Lung microvascular endothelial cell (primary cell): ENCODE measurements at regions not wholly inside any gene's neighbourhood (a gene's known extent, or its start where the extent isn't known, plus 50 kb on each side); places are given as distances from the start of the nearest gene placed in this dataset.

Experiments used
- DNase-seq, 2 donors: peaks; one replicate each; pipeline versions ENCODE4 v3.0.0 to v3.0.0-alpha.2; 2010; ENCODE audit warnings: low read depth in 2 of 2

DNA sequence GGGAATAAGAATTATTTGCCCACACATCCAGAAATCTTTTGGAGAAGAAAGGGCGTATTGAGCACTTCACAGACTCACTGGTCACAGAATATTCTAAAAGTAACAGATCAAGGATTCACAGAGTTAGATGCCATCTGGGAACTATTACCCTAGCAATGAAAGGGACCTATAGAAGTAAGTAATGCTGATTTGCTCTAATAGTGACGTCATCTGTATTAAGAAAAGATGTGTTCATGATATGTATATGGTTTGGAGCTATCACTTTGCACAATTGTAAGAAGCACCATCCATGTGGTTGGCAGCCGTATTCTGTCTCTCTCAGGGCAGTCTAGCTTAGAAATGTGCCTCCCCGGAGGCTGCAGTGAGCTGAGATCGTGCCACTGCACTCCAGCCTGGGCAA is 52.8 kb upstream of the SV2C start:
- DNase-seq, result no peak

DNA sequence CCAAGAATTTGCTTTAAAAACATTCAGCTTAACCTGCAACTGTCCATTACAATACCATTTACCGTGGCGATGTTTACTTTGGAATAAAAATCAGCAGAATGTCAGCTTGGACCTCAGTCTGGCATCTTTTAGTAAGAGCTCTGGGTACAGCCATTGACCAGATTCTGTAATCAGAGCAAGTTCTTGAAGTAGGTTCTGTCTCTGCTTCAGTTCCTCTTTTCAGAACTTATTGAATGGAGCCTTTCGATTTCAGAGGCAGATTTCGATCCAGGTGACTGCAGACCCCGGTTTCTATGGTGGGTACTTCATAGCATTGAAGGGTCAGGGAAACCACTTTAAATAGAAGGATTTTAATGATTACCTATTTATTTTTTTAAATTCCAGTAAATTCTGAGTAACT is 53.4 kb upstream of the SV2C start:
- DNase-seq, result no peak

DNA sequence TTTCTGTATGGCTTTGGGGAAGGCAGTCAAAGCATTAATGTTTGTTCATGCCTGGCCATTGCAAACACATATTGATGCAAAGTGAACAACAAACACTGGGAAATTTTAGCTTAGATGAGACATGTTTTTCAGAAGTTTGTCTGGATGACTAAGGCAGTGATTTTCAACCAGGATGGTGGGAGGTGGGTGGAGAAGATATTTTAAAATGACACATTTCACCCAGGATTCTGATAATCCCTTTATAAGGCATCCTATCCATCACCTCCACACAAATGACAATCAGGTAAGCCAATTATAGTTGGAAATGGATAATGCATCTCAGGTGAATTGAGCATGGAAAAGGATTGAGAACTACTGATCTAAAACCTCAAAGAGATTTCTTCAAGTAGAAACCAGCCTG is 57.4 kb upstream of the SV2C start:
- no peak for DNase-seq

DNA sequence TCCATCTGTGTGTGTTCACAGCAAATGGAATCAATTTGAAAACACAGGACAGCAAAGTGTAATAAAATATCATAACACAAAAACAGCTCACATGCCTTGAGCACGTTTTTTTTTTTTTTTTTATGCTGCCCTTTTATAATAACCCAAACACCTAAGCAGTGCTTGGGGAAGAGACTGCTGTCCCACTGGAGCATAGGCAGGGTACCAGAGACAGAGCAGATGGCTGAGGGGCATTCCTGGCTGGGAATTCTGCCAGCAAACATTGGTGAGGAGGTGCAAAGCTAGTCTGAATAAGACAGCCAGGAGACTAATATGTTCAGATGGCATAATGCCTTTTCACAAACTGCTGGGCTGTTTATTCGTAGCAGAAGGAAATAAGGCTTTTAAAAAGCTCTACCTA is 58.1 kb upstream of the SV2C start:
- DNase-seq, result no peak

DNA sequence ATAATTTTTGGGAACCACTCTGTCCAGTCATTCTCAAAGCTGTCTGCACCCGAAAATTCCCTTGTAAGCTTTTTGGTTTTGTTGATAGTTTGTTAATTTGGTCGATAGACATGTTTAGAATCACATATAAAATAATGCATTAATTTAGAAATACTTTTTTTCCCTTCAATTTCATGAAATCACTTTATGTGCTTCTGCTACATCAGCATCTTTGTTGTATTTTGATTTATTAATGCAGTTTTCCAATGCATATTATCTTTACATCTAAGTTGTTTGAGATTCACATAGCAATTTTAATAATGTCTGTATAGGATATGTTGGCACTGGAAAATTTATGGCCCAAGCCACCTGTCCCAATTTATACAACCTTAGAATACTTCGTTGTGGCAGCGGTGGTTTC is 60.6 kb upstream of the SV2C start:
- no peak for DNase-seq

DNA sequence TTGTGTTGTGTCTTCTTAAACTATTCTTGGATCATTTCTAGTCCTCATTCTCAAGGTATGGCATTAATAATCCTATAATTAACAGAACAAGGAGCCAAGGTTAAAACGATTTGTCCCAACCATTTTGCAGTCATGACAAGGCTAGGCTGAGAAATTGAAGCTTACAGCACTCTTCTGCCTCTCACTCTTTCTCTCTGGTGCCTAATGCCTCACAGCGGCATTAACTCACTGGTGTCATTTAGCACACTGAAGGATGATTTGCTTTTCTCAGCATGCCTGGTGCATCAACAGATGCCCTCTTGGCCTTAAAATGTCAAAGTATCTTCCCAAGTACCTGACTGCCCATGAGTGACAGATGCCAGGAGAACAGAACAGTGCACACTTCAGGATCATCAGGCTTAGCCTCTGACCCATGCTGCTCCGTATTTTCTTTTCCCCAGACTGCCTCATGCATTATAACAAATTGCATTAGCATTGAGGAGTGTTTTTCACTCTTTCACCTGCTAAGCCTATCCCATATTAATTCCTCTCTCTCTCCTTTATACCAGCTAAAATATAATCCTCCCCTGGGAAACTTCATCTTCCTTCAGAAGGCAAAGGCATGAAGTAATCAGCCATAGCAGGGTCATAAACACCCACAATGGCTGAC is 61.1 kb upstream of the SV2C start:
- no peak for DNase-seq

DNA sequence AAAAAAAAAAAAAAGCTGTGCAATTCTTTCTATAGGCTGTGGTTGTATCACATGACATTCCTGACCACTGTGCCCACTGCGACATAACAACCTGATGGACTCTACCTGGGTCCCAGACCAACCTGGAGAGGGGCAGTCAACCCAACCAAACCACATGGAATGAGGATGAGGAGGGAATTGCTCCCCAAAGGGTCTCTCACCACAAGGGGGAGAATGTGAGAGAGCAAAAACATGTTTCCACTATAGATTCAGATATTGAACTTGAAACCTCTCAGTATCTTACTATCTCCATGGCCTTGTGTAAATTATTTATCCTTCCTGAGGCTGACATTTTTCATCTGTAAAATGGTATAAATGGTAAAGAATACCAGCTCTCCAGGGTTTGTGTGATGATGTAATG is 66.9 kb upstream of the SV2C start:
- DNase-seq, result no peak

DNA sequence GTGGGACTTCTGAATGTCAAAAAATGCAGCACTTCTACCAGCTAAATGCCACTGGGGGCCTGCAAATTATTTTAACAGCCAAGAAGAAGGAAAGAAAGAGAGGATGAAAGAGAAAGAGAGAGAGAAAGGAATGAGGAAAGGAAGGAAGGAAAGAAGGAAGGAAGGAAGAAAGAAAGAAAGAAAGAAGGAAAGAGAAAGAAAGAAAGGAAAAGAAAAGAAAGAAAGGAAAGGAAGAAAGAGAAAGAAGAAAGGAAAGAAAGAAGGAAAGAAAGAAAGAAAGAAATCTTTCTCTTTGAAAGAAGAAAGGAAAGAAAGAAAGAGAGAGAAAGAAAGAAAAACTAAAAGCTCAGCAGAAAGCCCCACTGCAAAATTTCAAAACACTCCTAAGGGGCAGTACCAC is 69.2 kb upstream of the SV2C start:
- no peak for DNase-seq

DNA sequence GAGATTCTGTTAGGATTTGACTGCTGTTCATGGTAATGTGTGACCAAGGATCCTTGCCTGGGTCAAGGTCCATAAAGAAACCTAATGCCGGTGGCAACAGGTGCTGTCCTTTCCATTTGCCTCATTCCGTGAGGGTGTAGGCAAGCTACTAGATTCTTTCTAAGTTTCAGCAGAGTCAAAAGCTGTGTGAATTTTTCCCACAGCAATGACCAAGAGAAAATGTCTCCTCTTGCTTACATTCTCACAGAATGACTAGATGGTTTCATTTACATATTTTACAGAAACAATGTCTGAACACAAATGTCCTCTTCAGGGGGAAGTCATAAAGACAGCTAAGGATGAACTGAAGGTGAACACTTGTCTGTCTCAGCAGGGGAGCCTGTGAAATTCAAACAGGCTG is 75.3 kb upstream of the SV2C start:
- no peak for DNase-seq

DNA sequence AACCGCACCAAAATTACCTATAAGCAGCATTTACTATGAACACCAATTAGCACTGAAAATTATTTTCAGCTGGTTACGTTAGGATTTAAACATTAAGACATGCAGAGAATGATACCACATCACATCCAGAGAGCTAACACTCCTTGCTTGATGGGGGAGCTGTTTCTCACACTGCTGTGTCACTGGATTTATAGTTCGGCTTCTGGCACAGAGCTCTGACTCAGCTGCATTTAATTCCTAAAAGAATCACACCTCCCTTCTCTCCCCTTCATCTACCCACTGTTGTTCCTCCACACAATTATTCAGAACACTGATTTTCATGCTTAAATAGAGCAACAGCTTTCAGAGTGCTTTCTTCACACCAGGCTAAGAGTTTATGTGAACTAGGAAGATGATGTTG is 82.6 kb upstream of the SV2C start:
- no peak for DNase-seq

DNA sequence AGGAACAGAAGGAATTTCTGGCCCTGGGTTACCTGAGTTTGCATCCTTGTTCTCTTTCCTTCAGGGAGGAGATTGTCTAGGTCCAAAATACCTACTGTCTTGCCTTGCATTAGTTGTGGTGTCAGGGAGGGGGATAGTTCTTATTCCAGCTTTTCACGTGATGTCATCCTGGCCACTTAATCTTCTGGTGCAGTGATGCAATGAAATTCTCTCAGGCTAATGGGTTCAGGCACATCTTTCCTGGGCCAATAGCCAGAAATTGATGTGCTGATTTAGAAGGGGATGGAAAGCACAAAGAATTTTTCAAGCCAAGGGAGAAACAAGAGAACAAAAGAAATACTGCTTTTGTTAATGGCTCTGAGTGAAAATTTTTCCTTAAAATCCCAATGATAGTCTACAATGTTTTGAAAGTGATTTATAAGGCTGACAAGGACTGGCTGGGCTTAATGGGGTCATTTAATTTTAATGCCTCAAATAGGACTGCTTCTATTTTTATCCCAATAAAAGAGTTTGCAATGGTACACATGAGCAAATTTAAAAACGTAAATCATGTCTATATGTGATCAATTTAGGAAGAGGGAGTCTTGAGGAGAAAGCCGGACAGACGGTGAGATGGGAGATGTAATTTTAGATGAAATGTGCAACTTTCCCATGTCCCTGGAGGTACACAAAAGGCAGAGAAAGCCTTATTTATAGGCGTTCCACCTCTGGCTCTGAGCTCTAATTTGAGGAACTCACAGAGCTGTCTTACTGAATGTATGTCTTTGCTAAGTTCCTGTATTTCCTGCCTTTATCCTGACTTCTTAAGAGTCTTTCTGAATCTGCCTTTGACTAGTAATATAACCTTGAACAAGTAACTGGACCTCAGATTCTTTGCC is 89.3 kb upstream of the SV2C start:
- DNase-seq, result no peak

DNA sequence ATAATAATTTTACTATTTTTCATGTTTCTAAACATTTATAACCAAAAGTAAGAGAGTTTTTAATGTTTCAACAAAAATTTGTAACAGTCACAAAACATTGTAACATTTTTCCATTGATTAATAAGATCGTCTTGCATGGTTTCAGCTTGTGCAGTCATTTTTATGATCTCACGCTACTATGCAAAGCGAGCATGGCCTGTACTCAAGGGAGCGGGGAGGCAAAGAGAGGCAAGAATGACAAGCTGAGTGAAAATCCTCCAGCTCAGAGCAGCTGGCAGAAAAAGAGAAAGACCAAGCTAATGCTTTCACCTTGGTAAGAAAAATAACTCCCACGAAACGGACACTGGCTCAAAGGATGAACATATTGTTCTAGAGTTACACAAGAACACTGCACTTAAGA is 90.0 kb upstream of the SV2C start:
- DNase-seq, result no peak

DNA sequence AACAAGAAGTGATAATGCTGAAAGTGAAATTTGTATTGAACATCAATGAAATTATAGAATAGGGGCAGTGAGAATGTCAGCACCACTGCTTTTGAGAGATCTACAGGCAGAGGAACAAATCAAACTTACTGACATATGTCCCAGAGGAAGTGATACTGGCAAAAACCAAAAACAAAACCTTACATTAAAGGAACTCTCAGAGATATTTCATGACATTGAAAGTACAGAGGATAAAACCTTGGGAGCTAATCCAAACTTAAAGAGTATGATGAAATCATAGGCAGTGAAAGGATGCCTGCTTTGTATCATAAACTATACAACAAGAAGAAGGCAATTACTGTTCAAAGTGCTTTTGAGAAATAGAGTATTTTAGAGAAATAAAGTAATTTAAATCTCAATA is 90.4 kb upstream of the SV2C start:
- no peak for DNase-seq

DNA sequence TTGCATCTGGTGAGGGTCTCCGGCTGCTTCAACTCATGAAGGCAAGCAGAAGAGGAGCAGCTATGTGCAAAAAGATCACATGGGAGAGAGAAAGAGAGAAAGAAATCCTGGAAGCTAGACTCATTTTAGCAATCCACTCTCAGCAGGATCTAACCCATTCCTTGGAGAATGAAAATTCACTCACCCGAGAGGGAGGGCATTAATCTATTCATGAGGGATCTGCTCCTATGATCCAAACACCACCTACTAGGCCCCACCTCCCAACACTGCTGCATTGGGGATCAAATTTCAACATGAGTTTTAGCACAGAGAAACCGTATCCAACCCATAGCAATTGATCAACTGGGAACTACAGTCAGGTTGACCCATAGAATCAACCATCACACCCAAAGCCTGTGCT is 98.1 kb upstream of the SV2C start:
- no peak for DNase-seq

DNA sequence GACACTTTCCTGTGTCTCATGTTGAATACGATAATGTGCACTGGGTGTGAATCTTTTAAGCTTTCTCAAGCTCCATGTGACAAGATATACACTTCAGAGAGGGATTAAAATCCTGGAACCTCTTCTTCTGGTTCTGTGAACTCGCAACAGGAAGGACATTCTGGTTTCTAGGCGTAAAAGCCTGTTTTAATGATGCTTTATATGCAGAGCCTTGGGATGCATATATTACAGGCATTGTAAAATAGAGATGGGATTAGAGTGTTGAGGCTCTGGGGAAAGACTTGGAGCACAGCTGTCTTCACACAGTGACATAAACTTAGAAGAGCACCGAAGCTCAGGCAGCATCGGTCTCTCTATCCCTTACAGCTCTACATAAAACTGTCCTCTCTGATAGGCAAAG is 107.7 kb upstream of the SV2C start:
- no peak for DNase-seq

DNA sequence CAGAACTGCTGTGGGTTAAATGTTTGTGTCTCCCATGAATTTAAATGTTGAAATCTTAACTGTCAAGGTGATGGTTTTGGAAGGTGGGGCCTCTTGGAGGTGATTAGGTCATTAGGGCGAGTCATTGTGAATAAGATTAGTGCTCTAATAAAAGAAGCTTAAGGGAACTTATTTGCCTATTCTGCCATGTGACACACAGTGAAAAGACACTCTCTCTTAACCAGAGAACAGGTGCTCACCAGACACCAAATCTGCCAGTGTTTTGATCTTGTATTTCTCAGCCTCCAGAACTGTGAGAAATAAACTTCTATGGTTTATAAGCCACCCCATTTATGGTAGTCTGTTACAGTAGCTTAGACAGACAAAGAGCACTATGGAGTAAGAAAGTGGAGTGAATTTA is 117.9 kb upstream of the SV2C start:
- DNase-seq, result no peak

DNA sequence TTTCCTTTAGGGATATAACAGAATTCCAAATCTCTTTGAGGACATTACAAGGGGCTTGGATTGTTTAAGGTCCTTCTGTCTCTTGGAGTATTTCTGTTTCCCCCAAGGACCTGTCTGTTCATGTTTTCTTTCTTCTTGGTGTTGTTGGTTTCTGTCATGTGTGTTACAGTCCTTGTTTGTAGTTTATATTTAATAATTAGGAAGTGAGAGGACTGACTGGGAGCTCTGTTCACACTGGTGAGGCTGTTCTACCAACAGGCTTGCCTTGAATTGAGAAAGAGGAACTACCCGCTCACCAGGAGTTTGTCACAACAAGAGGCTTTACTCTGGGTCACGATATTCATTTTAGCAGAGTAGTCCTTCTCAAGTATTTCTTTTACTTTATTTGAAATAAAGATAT is 119.2 kb upstream of the SV2C start:
- DNase-seq, result no peak

DNA sequence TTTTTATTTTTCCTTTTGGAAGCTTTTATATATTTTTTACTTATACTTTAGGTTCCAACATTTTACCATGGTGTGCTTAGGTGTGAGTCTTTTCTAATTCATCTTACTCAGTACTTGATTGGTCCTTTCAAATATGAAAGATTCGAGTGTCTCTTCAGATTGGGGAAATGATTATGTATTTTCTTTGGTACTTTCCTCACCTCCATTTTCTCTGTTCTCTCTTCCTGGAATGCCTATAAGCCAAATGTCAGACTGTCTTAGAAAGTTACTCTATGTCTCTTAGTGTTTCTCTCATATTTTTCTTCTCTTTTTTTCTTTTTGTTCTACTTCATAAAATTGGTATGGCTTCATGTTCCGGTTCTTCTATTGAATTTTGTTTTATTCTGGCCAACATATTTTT is 119.6 kb upstream of the SV2C start:
- DNase-seq, result no peak

DNA sequence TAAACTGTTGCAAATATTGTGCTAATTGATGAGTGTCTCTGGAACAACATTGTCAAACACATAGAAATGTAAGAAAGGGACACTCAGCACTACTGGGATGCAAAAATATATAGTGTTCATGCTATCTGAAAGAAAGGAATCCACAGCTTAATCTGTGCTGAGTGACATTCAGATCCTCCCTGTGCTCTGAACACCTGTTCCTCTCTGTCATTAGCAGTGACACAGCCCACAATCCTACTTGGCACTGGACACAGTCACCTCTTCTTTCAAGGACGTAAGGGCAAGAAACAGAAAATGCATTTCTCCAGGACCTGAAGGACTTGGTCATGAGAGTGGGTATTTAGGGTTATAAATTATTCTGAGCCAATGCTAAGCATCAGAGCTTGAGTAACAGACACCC is 121.4 kb upstream of the SV2C start:
- DNase-seq, result no peak

DNA sequence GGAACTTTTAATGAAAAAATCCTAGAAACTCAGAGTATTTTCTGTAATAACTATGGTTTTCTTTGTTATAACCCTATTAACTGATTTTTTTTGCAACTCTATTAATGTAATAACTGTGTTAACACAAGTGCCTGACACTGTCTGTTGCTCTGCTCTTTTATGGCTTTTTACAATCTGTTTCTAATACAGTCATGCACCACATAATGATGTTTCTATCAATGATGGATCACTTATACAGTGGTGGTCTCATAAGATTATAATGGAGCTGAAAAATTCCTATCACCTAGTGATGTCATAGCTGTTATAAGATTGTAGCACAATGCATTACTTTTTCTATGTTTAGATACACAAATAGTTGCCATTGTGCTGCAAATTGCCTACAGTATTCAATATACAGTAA is 123.1 kb upstream of the SV2C start:
- no peak for DNase-seq

DNA sequence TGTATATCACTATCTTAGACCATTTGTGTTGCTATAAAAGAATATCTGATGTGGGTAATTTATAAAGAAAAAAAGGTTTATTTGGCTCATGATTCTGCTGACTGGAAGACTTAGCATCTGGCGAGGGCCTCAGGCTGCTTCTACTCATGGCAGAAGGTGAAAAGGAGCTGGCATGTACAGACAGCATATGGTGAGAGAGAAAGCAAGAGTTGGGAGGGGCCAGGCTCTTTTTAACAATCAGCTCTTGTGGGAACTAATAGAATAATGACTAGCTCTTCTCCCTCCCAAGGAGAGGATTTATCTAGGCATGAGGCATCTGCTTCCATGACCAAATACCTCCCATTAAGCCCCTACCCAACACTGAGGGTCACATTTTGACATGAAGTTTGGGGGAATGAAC is 130.2 kb upstream of the SV2C start:
- no peak for DNase-seq

DNA sequence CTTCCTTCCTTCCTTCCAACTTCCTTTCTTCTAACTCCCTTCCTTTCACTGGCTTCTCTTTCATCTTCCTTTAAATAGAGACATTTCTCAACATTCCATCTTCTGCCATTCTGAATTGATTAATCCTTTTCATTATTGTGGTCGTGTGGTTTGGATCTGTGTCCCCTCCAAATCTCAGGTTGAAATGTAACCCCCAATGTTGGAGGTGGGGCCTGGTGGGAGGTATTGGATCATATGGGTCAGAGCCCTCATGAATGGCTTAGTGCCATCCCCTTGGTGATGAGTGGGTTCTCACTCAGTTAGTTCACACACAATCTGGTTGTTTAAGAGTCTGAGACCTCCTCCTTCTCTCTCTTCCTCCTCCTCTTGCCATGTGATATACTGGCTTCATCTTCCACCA is 130.9 kb upstream of the SV2C start:
- no peak for DNase-seq

DNA sequence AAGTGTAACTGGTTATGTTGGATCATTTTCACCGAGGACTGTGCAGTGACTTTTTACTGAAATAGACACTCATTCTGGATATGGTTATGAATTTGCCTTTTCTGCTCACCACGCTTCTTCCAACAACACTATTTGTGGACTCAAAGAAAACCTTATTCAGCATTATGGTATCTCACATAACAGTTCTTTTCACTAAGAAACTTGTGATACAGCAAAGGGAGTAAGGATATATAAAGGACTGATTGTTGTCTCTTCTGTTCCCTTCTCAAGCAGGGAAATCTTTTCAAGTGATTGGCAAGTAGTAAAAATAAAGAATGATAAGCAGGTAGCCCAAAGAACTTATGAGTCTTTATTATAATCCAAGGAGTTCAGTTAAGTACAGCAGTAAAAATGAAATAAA is 131.5 kb upstream of the SV2C start:
- no peak for DNase-seq

DNA sequence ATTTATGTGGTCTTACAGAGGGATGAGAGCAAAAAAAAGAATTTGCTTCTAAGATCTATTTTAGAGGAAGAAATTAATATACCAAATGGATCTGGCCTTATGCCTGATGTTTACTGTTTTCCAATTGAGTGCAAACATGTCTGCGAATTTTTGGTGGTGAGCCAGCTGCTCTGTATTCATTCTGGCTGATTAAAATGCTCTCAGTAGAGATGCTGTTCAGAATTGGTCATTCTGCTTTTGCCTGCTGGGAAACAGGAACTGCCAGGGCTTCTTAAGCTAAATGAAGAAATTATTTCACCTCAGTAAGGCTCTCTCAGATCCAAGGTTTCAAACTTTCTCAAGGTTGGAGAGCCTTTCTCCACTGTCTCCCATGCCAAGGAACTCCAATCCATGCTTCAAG is 132.0 kb upstream of the SV2C start:
- no peak for DNase-seq
